ENCODE measurements at regions not wholly inside any gene's neighbourhood (a gene's known extent, or its start where the extent isn't known, plus 50 kb on each side); places are given as distances from the start of the nearest gene placed in this dataset.

GRCh38 chrX:113675278-113675677, 834.6 kb upstream of the AMOT start:
- no peak overlapping the region for H3K27ac ChIP-seq (ENCODE audit: extremely low read depth, low read depth, low read length)
- TF ChIP-seq, protein P1, sequence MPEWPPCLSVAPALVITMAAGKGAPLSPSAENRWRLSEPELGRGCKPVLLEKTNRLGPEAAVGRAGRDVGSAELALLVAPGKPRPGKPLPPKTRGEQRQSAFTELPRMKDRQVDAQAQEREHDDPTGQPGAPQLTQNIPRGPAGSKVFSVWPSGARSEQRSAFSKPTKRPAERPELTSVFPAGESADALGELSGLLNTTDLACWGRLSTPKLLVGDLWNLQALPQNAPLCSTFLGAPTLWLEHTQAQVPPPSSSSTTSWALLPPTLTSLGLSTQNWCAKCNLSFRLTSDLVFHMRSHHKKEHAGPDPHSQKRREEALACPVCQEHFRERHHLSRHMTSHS (tag by site-specific recombination; IDR thresholded peaks at IDR 0.05) = no peak
- TF ChIP-seq ZNF146 (tag by site-specific recombination; IDR thresholded peaks at IDR 0.05) = no peak
- TF ChIP-seq, protein P2, sequence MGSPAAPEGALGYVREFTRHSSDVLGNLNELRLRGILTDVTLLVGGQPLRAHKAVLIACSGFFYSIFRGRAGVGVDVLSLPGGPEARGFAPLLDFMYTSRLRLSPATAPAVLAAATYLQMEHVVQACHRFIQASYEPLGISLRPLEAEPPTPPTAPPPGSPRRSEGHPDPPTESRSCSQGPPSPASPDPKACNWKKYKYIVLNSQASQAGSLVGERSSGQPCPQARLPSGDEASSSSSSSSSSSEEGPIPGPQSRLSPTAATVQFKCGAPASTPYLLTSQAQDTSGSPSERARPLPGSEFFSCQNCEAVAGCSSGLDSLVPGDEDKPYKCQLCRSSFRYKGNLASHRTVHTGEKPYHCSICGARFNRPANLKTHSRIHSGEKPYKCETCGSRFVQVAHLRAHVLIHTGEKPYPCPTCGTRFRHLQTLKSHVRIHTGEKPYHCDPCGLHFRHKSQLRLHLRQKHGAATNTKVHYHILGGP (tag by site-specific recombination; IDR thresholded peaks at IDR 0.05) = no peak
- TF ChIP-seq, protein P3, sequence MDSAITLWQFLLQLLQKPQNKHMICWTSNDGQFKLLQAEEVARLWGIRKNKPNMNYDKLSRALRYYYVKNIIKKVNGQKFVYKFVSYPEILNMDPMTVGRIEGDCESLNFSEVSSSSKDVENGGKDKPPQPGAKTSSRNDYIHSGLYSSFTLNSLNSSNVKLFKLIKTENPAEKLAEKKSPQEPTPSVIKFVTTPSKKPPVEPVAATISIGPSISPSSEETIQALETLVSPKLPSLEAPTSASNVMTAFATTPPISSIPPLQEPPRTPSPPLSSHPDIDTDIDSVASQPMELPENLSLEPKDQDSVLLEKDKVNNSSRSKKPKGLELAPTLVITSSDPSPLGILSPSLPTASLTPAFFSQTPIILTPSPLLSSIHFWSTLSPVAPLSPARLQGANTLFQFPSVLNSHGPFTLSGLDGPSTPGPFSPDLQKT (IDR thresholded peaks at IDR 0.05; ENCODE audit: borderline replicate concordance, low read depth, low read length) = no peak
- TF ChIP-seq, protein P4, sequence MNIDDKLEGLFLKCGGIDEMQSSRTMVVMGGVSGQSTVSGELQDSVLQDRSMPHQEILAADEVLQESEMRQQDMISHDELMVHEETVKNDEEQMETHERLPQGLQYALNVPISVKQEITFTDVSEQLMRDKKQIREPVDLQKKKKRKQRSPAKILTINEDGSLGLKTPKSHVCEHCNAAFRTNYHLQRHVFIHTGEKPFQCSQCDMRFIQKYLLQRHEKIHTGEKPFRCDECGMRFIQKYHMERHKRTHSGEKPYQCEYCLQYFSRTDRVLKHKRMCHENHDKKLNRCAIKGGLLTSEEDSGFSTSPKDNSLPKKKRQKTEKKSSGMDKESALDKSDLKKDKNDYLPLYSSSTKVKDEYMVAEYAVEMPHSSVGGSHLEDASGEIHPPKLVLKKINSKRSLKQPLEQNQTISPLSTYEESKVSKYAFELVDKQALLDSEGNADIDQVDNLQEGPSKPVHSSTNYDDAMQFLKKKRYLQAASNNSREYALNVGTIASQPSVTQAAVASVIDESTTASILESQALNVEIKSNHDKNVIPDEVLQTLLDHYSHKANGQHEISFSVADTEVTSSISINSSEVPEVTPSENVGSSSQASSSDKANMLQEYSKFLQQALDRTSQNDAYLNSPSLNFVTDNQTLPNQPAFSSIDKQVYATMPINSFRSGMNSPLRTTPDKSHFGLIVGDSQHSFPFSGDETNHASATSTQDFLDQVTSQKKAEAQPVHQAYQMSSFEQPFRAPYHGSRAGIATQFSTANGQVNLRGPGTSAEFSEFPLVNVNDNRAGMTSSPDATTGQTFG (tag by site-specific recombination; IDR thresholded peaks at IDR 0.05; ENCODE audit: borderline replicate concordance) = no peak
- H3K36me3 ChIP-seq (ENCODE audit: control insufficient read depth in 2 of 2, insufficient read depth in 1 of 2, low read length in 2 of 2) = no peaks in the 10 kb centered on the region
- ChIA-PET CTCF (no interaction called here), POLR2A (no interaction called here)
- H3K9me3 ChIP-seq (ENCODE audit: control insufficient read depth, insufficient read depth, low read depth, low read length) = no peaks in the 10 kb centered on the region
- H3K4me1 ChIP-seq (ENCODE audit: control insufficient read depth, insufficient read depth, low read length) = no peaks in the 10 kb centered on the region
- H3K4me3 ChIP-seq (ENCODE audit: low read depth, low read length) = no peak overlapping the region

GRCh38 chrX:113651306-113651705, 810.7 kb upstream of the AMOT start:
- TF ChIP-seq KLF17 (tag by site-specific recombination; IDR thresholded peaks at IDR 0.05) = no peak
- TF ChIP-seq ZNF335 (tag by site-specific recombination; conservative IDR thresholded peaks at IDR 0.05) = no peak
- TF ChIP-seq ZNF785 (tag by site-specific recombination; IDR thresholded peaks at IDR 0.05) = no peak
- TF ChIP-seq PBX3 (CRISPR knock-in tag; IDR thresholded peaks at IDR 0.05) = no peak
- TF ChIP-seq ZNF664 (tag by site-specific recombination; IDR thresholded peaks at IDR 0.05) = no peak
- no peak for TF ChIP-seq ZNF112 (tag by site-specific recombination; IDR thresholded peaks at IDR 0.05)
- Histone ChIP-seq H3K36me3 (ENCODE audit: control insufficient read depth in 2 of 2, insufficient read depth in 1 of 2, low read length in 2 of 2) (no peaks in the 10 kb centered on the region), H3K27ac (ENCODE audit: extremely low read depth, low read depth, low read length) (no peak overlapping the region), H3K9me3 (ENCODE audit: control insufficient read depth, insufficient read depth, low read depth, low read length) (no peaks in the 10 kb centered on the region), H3K4me1 (ENCODE audit: control insufficient read depth, insufficient read depth, low read length) (no peaks in the 10 kb centered on the region), H3K4me3 (ENCODE audit: low read depth, low read length) (no peak overlapping the region)
- POLR2A ChIA-PET = no interaction called here
- CTCF ChIA-PET = no interaction called here

GRCh38 chrX:113644426-113644825, 803.8 kb upstream of the AMOT start:
- H3K27ac ChIP-seq (ENCODE audit: extremely low read depth, low read depth, low read length) = no peak overlapping the region
- POLR2A ChIA-PET = no interaction called here
- no peaks in the 10 kb centered on the region for H3K36me3 ChIP-seq (ENCODE audit: control insufficient read depth in 2 of 2, insufficient read depth in 1 of 2, low read length in 2 of 2)
- no peak overlapping the region for H3K4me3 ChIP-seq (ENCODE audit: low read depth, low read length)
- no peaks in the 10 kb centered on the region for H3K4me1 ChIP-seq (ENCODE audit: control insufficient read depth, insufficient read depth, low read length)
- CTCF ChIA-PET = no interaction called here
- no peaks in the 10 kb centered on the region for H3K9me3 ChIP-seq (ENCODE audit: control insufficient read depth, insufficient read depth, low read depth, low read length)
- no peak for TF ChIP-seq ZNF830 (tag by site-specific recombination; IDR thresholded peaks at IDR 0.05; ENCODE audit: low read depth)
- no peak for TF ChIP-seq WT1 (tag by site-specific recombination; IDR thresholded peaks at IDR 0.05)
- TF ChIP-seq ZNF138 (tag by site-specific recombination; IDR thresholded peaks at IDR 0.05; ENCODE audit: borderline replicate concordance) = no peak
- TF ChIP-seq, protein P5, sequence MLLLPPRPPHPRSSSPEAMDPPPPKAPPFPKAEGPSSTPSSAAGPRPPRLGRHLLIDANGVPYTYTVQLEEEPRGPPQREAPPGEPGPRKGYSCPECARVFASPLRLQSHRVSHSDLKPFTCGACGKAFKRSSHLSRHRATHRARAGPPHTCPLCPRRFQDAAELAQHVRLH (tag by site-specific recombination; IDR thresholded peaks at IDR 0.05) = no peak
- no peak for TF ChIP-seq ZNF549 (tag by site-specific recombination; IDR thresholded peaks at IDR 0.05)
- no peak for TF ChIP-seq ZNF785 (tag by site-specific recombination; IDR thresholded peaks at IDR 0.05)
- no peak for TF ChIP-seq ZEB2 (tag by site-specific recombination; IDR thresholded peaks at IDR 0.05)
- no peak for TF ChIP-seq ZNF404 (tag by site-specific recombination; IDR thresholded peaks at IDR 0.05)
- TF ChIP-seq, protein P1 (tag by site-specific recombination; IDR thresholded peaks at IDR 0.05) = no peak
- TF ChIP-seq ZBTB8A (tag by site-specific recombination; IDR thresholded peaks at IDR 0.05) = no peak
- TF ChIP-seq, protein P6, sequence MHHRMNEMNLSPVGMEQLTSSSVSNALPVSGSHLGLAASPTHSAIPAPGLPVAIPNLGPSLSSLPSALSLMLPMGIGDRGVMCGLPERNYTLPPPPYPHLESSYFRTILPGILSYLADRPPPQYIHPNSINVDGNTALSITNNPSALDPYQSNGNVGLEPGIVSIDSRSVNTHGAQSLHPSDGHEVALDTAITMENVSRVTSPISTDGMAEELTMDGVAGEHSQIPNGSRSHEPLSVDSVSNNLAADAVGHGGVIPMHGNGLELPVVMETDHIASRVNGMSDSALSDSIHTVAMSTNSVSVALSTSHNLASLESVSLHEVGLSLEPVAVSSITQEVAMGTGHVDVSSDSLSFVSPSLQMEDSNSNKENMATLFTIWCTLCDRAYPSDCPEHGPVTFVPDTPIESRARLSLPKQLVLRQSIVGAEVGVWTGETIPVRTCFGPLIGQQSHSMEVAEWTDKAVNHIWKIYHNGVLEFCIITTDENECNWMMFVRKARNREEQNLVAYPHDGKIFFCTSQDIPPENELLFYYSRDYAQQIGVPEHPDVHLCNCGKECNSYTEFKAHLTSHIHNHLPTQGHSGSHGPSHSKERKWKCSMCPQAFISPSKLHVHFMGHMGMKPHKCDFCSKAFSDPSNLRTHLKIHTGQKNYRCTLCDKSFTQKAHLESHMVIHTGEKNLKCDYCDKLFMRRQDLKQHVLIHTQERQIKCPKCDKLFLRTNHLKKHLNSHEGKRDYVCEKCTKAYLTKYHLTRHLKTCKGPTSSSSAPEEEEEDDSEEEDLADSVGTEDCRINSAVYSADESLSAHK (tag by site-specific recombination; IDR thresholded peaks at IDR 0.05) = no peak

Measured in HEK293 (cell line).